Sigmoid colon (tissue), 4 donors: ENCODE measurements at regions not wholly inside any gene's neighbourhood (a gene's known extent, or its start where the extent isn't known, plus 50 kb on each side); places are given as distances from the start of the nearest gene placed in this dataset.

ENCODE experiments used
- POLR2A ChIP-seq, 2 donors: fragments of 450-650 bp; IDR thresholded peaks; one replicate each; pipeline ENCODE4 v1.6.1; 2016; ENCODE audit warnings: antibody characterized with exemption in 2 of 2, mild to moderate bottlenecking in 2 of 2, moderate library complexity in 2 of 2
- POLR2AphosphoS5 ChIP-seq, 4 donors: sonication (generic); formaldehyde crosslinking; IDR thresholded peaks; one replicate each; pipeline ENCODE4 v1.6.1; 2017; ENCODE audit warnings: antibody characterized with exemption in 4 of 4
- TF ChIP-seq, protein P1 (sequence below), 4 experiments: fragments of 450-650 bp in 3 of 4; fragments of 200-600 bp in 1 of 4; IDR thresholded peaks; one replicate each; pipeline ENCODE4 v1.5.1; 2016 to 2019; ENCODE audit warnings: antibody characterized with exemption in 4 of 4, mild to moderate bottlenecking in 3 of 4, moderate library complexity in 2 of 4

DNA sequence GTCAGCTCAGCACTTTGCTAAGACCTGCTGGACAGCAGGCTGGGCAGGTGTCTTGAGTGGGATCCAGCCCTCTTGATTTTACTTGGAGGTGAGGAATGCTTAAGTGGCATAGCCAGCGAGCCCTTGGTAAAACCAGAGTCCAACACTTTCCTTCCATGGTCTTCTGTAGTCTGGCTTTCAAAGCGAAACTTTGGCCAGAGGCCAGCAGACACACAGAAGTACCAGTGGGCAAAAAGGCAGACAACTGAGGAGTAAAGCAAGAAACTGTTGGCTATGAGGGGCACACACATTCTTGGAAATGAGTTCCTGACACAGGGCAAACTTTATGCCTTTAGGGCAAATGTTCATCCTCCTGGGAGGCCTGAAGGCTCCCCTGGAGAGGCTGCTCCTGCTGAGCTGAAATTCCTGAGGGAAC, 281.0 kb upstream of the POU3F1 start:
- TF ChIP-seq, protein P1, sequence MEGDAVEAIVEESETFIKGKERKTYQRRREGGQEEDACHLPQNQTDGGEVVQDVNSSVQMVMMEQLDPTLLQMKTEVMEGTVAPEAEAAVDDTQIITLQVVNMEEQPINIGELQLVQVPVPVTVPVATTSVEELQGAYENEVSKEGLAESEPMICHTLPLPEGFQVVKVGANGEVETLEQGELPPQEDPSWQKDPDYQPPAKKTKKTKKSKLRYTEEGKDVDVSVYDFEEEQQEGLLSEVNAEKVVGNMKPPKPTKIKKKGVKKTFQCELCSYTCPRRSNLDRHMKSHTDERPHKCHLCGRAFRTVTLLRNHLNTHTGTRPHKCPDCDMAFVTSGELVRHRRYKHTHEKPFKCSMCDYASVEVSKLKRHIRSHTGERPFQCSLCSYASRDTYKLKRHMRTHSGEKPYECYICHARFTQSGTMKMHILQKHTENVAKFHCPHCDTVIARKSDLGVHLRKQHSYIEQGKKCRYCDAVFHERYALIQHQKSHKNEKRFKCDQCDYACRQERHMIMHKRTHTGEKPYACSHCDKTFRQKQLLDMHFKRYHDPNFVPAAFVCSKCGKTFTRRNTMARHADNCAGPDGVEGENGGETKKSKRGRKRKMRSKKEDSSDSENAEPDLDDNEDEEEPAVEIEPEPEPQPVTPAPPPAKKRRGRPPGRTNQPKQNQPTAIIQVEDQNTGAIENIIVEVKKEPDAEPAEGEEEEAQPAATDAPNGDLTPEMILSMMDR (IDR thresholded peaks at IDR 0.05): no peak
- TF ChIP-seq POLR2A (IDR thresholded peaks at IDR 0.05) (no peak), POLR2AphosphoS5 (IDR thresholded peaks at IDR 0.05) (no peak)
